HAP-1 (cell line): ENCODE measurements at regions not wholly inside any gene's neighbourhood (a gene's known extent, or its start where the extent isn't known, plus 50 kb on each side); places are given as distances from the start of the nearest gene placed in this dataset.
"Not testable (repeated sequence)": the region's sequence is repeated elsewhere in the genome, so short reads cannot be mapped to it uniquely, and the experiment has no call there.

Experiments used
- DNase-seq, 2 experiments: peaks; one replicate each; pipeline ENCODE4 v3.0.0-alpha.2; 2016 to 2020; ENCODE audit warnings: low spot score in 2 of 2
- H3K27me3 ChIP-seq: fragments of 250-450 bp; sonication (Bioruptor Pico); 2 replicates; pipeline ENCODE4 v1.5.1; 2020; ENCODE audit warnings: low read depth, mild to moderate bottlenecking, moderate library complexity
- H3K36me3 ChIP-seq: fragments of 250-450 bp; sonication (Bioruptor Pico); replicated peaks from 2 replicates; pipeline ENCODE4 v1.5.1; 2020; ENCODE audit warnings: mild to moderate bottlenecking
- H3K4me1 ChIP-seq: fragments of 250-450 bp; sonication (Bioruptor Pico); 2 replicates; pipeline ENCODE4 v1.5.1; 2020; ENCODE audit warnings: mild to moderate bottlenecking
- H3K4me3 ChIP-seq: fragments of 250-450 bp; sonication (Bioruptor Pico); 2 replicates; pipeline ENCODE4 v1.5.1; 2020; ENCODE audit warnings: mild to moderate bottlenecking, moderate library complexity
- H3K9me3 ChIP-seq: fragments of 250-450 bp; sonication (Bioruptor Pico); 2 replicates; pipeline ENCODE4 v1.5.1; 2020; ENCODE audit warnings: mild to moderate bottlenecking, moderate library complexity
- in situ Hi-C: fragments of 300-500 bp; cut with MboI; formaldehyde crosslinking; loops from 3 replicates; pipeline ENCODE4 v1.14.3; 2020; ENCODE audit warnings: low sequenced_read_pairs, inconsistent platforms, mixed read lengths

DNA sequence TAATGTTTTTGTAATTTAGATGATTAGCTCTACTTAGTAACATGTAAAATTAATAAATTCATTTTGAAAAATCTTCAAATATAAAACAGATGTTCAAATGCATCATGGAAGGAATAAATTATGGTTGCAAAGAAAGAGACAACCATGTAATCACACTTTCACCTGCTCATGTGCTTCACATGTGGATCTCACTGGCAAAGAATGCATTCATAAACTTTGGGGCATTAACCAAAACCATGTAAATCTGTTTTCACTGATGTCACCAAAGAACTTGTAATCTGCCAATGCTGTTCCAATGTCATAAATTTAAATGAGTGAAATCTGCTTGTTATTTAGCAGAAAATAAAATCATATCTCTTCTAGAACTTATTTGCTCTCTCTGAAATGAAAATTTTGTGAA lies 142.7 kb downstream of the TENT5A start:
- H3K4me1 ChIP-seq: no peaks in the 10 kb centered on the region
- in situ Hi-C loops: no loop called here
- no peaks in the 10 kb centered on the region for H3K9me3 ChIP-seq
- DNase-seq: no peak
- H3K27me3 ChIP-seq: no peaks in the 10 kb centered on the region
- no peak overlapping the region for H3K4me3 ChIP-seq
- H3K36me3 ChIP-seq: no peaks in the 10 kb centered on the region

- H3K9me3 ChIP-seq: no peaks in the 10 kb centered on the region
- in situ Hi-C loops: no loop called here
- H3K36me3 ChIP-seq: no peaks in the 10 kb centered on the region
- DNase-seq: no peak
- H3K27me3 ChIP-seq: no peaks in the 10 kb centered on the region
- H3K4me3 ChIP-seq: no peak overlapping the region
- H3K4me1 ChIP-seq: no peaks in the 10 kb centered on the region
These were observed 143.7 kb downstream of the TENT5A start for GRCh38 chr6:81608776-81609175.

DNA sequence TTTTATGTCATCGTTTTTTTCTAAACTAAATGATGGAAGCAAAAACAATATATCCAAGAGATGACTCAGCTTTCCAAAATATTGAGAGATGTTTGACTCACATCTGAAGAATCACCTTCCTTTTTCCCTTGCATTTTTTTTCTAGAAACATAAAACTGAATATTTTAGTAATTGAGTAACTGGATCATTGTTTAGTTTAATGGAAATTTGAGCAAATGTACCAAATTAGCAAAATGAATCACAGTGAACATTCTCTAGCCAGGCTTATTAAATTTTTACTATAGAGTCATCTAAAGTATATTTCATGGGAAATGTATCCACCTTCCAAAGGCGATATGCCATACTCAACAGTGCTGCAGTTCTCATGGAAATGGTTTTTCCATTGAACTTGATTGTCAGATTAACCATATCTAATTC lies 145.5 kb downstream of the TENT5A start:
- Histone ChIP-seq H3K27me3 (no peaks in the 10 kb centered on the region), H3K36me3 (no peaks in the 10 kb centered on the region), H3K9me3 (no peaks in the 10 kb centered on the region), H3K4me1 (no peaks in the 10 kb centered on the region), H3K4me3 (no peak overlapping the region)
- DNase-seq: no peak
- in situ Hi-C loops: no loop called here

DNA sequence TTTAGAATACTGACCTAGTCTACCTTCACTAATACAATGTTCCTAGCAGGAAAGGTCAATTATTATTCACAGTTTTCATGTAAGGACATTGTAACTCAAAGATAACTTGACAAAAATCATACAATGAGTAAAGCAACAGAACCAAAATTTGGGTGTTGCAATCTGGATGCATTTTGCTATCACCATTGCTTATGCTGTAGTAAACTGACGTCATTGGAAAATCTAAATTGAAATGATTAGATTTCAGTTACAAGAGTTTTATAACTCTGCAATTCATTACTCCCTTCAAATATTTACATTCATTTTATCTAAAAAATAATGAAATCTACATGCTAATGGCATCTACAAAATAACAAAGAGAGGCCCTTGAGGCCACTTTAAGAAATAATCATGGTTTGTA lies 147.0 kb downstream of the TENT5A start:
- H3K4me1 ChIP-seq: no peaks in the 10 kb centered on the region
- in situ Hi-C loops: no loop called here
- no peaks in the 10 kb centered on the region for H3K27me3 ChIP-seq

DNA sequence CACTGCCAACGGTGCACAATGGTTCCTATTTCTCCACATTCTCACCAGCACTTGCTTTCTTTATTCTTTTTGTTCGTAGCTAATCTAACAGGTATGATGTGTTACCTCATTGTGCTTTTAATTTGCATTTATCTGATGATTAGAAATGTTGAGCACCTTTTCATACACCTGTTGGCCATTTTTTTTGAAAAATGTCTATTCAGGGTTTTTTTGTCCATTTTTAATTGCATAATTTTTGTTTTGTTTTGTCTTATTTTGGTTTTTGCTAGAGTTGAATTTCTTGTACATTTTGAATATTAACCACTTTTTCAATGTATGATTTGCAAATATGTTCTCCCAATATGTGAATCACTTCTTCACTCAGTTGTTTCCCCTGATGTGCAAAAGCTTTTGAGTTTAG lies 150.6 kb downstream of the TENT5A start:
- in situ Hi-C loops: no loop called here
- no peaks in the 10 kb centered on the region for H3K27me3 ChIP-seq
- no peak for DNase-seq
- H3K4me1 ChIP-seq: no peaks in the 10 kb centered on the region
- H3K36me3 ChIP-seq: no peaks in the 10 kb centered on the region
- H3K9me3 ChIP-seq: no peaks in the 10 kb centered on the region
- no peak overlapping the region for H3K4me3 ChIP-seq

More for the DNA sequence above, 147.0 kb downstream of the TENT5A start:
- no peak for DNase-seq
- Histone ChIP-seq H3K9me3 (no peaks in the 10 kb centered on the region), H3K4me3 (no peak overlapping the region), H3K36me3 (no peaks in the 10 kb centered on the region)

DNA sequence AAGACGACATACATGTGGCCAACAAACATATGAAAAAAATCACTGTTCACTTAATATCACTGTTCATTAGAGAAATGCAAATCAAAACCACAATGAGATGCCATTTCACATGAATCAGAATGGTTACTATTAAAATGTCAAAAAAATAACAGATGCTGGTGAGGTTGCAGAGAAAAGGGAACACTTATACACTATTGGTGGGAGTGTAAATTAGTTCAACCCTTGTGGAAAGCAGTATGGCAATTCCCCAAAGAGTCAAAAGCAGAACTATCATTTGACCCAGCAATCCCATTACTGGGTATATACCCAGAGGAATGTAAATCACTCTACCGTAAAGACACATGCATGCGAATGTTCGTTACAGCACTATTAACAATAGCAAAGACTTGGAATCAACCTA lies 152.0 kb downstream of the TENT5A start:
- H3K27me3 ChIP-seq, H3K9me3 ChIP-seq, in situ Hi-C loops: not testable (repeated sequence)

GRCh38 chr6:81594501-81594900 lies 158.0 kb downstream of the TENT5A start:
- in situ Hi-C loops: no loop called here
- H3K4me1 ChIP-seq: no peaks in the 10 kb centered on the region
- DNase-seq: no peak
- no peaks in the 10 kb centered on the region for H3K36me3 ChIP-seq
- H3K4me3 ChIP-seq: no peak overlapping the region
- no peaks in the 10 kb centered on the region for H3K27me3 ChIP-seq
- H3K9me3 ChIP-seq: no peaks in the 10 kb centered on the region

More for the DNA sequence above, 152.0 kb downstream of the TENT5A start:
- not testable (repeated sequence) for H3K4me3 ChIP-seq, H3K36me3 ChIP-seq, H3K4me1 ChIP-seq, DNase-seq

- in situ Hi-C loops: no loop called here
- Histone ChIP-seq H3K36me3 (no peaks in the 10 kb centered on the region), H3K4me1 (no peaks in the 10 kb centered on the region), H3K4me3 (no peak overlapping the region), H3K9me3 (no peaks in the 10 kb centered on the region), H3K27me3 (no peaks in the 10 kb centered on the region)
- DNase-seq: no peak
These were observed 162.2 kb downstream of the TENT5A start for GRCh38 chr6:81590314-81590691.

GRCh38 chr6:81589465-81590313 lies 162.8 kb downstream of the TENT5A start:
- H3K9me3 ChIP-seq: no peaks in the 10 kb centered on the region
- H3K27me3 ChIP-seq: no peaks in the 10 kb centered on the region
- H3K36me3 ChIP-seq: no peaks in the 10 kb centered on the region
- no peaks in the 10 kb centered on the region for H3K4me1 ChIP-seq
- DNase-seq: no peak
- in situ Hi-C loops: no loop called here
- no peak overlapping the region for H3K4me3 ChIP-seq

DNA sequence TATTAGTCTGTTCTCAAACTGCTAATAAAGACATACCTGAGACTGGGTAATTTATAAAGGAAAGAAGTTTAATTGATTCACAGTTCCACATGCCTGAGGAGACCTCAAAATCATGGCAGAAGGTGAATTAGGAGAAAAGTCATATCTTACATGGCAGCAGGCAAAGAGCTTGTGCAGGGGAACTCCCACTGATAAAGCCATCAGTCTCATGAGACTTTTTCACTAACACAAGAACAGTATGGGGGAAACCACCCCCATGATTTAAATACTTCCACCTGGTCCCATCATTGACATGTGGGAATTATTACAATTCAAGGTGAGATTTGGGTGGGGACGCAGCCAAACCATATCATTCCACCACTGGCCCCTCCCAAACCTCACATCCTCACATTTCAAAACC lies 166.8 kb downstream of the TENT5A start:
- in situ Hi-C loops, H3K4me1 ChIP-seq, H3K4me3 ChIP-seq, H3K9me3 ChIP-seq, H3K36me3 ChIP-seq, DNase-seq, H3K27me3 ChIP-seq: not testable (repeated sequence)

- H3K36me3 ChIP-seq, H3K4me3 ChIP-seq, H3K4me1 ChIP-seq, in situ Hi-C loops, H3K9me3 ChIP-seq, DNase-seq, H3K27me3 ChIP-seq: not testable (repeated sequence)
These were observed 168.3 kb downstream of the TENT5A start for GRCh38 chr6:81584156-81584555.

DNA sequence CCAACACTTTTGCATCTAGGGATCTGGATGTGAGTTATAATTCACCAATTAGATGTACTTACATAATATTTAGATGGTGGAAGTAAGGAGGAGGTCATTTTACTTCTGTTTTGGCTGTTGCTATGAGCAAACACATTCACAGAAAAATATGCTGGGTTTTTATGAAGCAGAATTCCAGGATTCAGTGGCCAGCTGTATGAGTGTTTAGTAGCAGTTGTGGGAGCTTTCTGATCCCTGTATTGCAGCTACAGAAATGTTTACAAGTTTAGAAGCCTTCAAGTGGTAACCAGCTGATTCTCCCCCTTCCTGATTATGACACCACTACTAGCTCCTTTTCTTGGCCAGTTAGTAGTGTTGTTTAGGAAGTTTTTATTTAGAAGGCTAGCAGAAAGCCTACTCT lies 177.0 kb downstream of the TENT5A start:
- in situ Hi-C loops: no loop called here
- no peak for DNase-seq

GRCh38 chr6:81572020-81572419 lies 180.5 kb downstream of the TENT5A start:
- Histone ChIP-seq H3K9me3 (no peaks in the 10 kb centered on the region), H3K4me3 (no peak overlapping the region), H3K27me3 (no peaks in the 10 kb centered on the region), H3K4me1 (no peaks in the 10 kb centered on the region), H3K36me3 (no peaks in the 10 kb centered on the region)
- in situ Hi-C loops: no loop called here
- no peak for DNase-seq

More for the DNA sequence above, 177.0 kb downstream of the TENT5A start:
- Histone ChIP-seq H3K27me3 (no peaks in the 10 kb centered on the region), H3K4me1 (no peaks in the 10 kb centered on the region), H3K36me3 (no peaks in the 10 kb centered on the region), H3K4me3 (no peak overlapping the region), H3K9me3 (no peaks in the 10 kb centered on the region)

DNA sequence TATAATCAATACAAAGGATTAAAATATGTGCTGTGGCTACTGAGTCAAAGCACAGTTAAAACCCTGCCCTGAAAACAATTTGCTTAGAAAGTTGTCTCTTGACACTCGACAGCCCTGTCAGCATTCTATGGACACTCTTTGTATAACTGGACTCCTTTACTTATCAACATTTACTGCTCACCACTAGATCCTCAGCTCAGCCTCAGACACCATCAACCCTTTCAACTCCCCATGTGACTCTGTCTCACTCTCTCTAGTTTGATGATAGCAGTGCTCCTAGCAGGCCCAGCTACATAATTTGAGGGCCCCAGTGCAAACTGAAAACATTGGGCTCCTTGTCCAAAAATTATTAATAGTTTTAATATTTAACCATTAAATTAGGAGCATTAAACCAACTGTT lies 181.8 kb downstream of the TENT5A start:
- DNase-seq: no peak
- Histone ChIP-seq H3K36me3 (no peaks in the 10 kb centered on the region), H3K9me3 (no peaks in the 10 kb centered on the region), H3K4me1 (no peaks in the 10 kb centered on the region), H3K27me3 (no peaks in the 10 kb centered on the region), H3K4me3 (no peak overlapping the region)
- in situ Hi-C loops: no loop called here

DNA sequence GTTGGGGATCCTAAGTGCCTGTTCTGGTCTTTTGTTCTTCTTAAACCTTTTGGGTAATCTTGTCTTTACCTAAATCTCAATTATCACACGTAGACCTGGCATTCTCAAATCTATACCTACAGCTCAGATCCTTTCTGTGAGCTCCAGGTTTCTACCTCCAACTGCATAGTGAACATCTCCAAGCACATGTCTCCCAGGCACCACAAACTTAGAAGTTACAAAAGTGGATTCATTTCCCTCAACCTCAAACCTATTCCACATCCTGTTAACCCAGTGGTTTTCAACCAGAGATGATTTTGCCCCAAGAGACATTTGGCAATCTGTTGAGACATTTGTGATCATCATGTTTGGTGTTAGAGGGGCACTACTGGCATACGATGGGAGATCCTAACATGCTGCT lies 183.5 kb downstream of the TENT5A start:
- Histone ChIP-seq H3K27me3 (no peaks in the 10 kb centered on the region), H3K36me3 (no peaks in the 10 kb centered on the region), H3K4me3 (no peak overlapping the region), H3K9me3 (no peaks in the 10 kb centered on the region), H3K4me1 (no peaks in the 10 kb centered on the region)
- DNase-seq: no peak
- in situ Hi-C loops: no loop called here
